Adrenal gland (tissue), 5 donors: ENCODE measurements at regions not wholly inside any gene's neighbourhood (a gene's known extent, or its start where the extent isn't known, plus 50 kb on each side); places are given as distances from the start of the nearest gene placed in this dataset.
"Not testable (repeated sequence)": the region's sequence is repeated elsewhere in the genome, so short reads cannot be mapped to it uniquely, and the experiment has no call there.

ENCODE experiments used
- POLR2A ChIP-seq, 2 donors: fragments of 450-650 bp; IDR thresholded peaks; one replicate each; pipeline ENCODE4 v1.6.1; 2017; ENCODE audit warnings: antibody characterized with exemption in 2 of 2, mild to moderate bottlenecking in 2 of 2, moderate library complexity in 1 of 2
- TF ChIP-seq, protein P1 (sequence below), 6 experiments: fragments of 450-650 bp in 4 of 6; fragments of 200-600 bp in 2 of 6; sonication (generic) in 1 of 6; IDR thresholded peaks; 1 replicate in 5 of 6; 2 replicates in 1 of 6; pipeline versions ENCODE4 v1.5.1 to v1.8.0; 2016 to 2021; ENCODE audit warnings: antibody characterized with exemption in 6 of 6, mild to moderate bottlenecking in 2 of 6, moderate library complexity in 1 of 6
- donor health status: DM: no; HTN: no; CAD: no.

DNA sequence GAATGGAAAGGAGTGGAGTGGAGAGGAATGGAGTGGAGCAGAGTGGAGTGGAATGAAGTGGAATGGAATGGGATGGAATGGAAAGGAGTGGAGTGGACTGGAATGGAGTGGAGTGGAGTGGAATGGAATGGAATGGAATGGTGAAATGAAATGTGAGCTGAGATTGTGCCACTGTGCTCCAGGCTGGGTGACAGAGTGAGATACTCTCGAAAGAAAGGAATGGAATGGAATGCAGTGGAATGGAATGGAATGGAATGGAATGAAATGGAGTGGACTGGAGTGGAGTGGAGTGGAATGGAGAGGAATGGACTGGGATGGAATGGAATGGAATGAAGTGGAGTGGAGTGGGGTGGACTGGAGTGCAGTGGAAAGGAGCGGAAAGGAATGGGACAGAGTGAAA is 605.2 kb downstream of the TP53TG3F start:
- TF ChIP-seq, protein P1, sequence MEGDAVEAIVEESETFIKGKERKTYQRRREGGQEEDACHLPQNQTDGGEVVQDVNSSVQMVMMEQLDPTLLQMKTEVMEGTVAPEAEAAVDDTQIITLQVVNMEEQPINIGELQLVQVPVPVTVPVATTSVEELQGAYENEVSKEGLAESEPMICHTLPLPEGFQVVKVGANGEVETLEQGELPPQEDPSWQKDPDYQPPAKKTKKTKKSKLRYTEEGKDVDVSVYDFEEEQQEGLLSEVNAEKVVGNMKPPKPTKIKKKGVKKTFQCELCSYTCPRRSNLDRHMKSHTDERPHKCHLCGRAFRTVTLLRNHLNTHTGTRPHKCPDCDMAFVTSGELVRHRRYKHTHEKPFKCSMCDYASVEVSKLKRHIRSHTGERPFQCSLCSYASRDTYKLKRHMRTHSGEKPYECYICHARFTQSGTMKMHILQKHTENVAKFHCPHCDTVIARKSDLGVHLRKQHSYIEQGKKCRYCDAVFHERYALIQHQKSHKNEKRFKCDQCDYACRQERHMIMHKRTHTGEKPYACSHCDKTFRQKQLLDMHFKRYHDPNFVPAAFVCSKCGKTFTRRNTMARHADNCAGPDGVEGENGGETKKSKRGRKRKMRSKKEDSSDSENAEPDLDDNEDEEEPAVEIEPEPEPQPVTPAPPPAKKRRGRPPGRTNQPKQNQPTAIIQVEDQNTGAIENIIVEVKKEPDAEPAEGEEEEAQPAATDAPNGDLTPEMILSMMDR (IDR thresholded peaks at IDR 0.05) = not testable (repeated sequence)
- not testable (repeated sequence) for TF ChIP-seq POLR2A (IDR thresholded peaks at IDR 0.05)
